Astrocyte (in vitro differentiated cells and primary cell): ENCODE measurements at regions not wholly inside any gene's neighbourhood (a gene's known extent, or its start where the extent isn't known, plus 50 kb on each side); places are given as distances from the start of the nearest gene placed in this dataset.

Experiments
- CTCF ChIP-seq: IDR thresholded peaks from 2 replicates; pipeline ENCODE4 v1.5.1; 2011; ENCODE audit warnings: low read depth, mild to moderate bottlenecking, inconsistent platforms, low read length, moderate library complexity; ENCODE audit not compliant: insufficient read depth
- EZH2 ChIP-seq: IDR thresholded peaks from 2 replicates; pipeline ENCODE4 v1.6.1; 2012; ENCODE audit warnings: mild to moderate bottlenecking, low read length, inconsistent platforms; ENCODE audit not compliant: insufficient read depth

- TF ChIP-seq CTCF (no peak), EZH2 (no peak)
Observed at GRCh38 chr1:82197606-82198005, 396.9 kb downstream of the ADGRL2 start.
